ENCODE measurements at regions not wholly inside any gene's neighbourhood (a gene's known extent, or its start where the extent isn't known, plus 50 kb on each side); places are given as distances from the start of the nearest gene placed in this dataset.

DNA sequence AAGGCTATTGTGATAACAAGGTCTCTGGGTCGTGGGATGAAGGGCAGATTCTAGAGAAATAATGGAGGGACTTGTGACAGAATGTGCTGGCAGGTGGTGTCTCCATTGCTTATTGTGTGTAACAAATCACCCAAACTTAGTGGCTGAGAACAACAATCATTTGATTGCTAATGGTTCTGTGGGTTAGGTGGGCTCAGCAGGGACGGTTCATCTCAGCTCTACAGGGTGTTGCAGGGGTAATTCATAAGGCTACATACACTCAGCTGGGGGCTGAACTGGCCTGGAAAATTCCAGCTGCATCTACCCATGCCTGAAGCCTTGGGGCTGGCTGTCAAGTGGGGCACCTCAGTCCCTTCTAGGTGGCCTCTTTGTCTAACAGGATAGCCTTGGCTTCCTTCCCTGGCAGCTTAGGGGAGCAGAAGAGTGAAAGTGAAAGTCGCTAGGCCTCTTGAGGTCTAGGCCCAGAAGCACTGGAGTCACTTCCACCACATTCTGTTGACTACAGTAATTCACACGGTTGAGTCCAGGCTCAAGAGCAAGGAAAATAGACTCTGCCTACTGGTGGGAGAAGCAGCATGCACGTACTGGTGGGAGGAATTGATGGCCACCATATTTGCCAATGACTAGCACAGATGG is 308.9 kb downstream of the MN1 start:
- DNase-seq, result no peak

DNA sequence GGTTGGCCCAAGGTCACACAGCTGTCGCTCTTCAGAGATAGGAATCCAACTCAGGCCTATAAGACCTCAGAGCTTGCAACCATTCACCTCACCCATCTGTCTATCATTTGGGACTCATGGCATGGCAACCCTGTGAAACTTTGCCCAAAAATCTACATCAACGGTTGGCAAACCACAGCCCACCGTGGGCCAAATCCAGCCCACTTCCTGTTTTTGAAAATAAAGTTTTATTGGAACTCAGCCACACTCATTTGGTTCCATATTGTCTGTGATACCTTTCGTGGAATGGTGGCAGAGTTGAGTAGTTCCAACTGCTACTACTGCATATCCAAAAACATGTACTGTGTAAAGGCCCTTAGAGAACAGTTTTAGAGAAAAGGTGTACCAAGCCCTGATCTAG is 307.8 kb downstream of the MN1 start:
- no peak for DNase-seq

DNA sequence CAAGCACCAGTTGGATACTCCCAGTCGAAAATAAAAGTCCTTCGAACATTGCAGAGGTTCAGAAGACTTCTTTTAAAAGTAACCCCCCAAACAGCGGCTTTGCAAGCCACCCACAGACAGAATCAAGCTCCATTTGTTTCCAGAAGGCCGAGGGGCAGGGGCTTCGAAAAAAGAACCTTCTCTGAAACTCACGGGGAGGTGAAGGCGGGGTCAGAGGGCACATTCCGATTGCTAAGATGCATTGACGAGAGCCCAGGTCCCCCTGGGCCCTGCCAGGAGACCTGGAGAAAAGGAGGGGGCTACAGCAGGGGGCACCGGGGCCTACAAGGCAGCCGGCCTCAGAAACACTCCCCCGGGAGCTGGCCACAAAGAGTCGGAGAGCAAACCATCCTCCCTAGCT is 306.8 kb downstream of the MN1 start:
- no peak for DNase-seq

DNA sequence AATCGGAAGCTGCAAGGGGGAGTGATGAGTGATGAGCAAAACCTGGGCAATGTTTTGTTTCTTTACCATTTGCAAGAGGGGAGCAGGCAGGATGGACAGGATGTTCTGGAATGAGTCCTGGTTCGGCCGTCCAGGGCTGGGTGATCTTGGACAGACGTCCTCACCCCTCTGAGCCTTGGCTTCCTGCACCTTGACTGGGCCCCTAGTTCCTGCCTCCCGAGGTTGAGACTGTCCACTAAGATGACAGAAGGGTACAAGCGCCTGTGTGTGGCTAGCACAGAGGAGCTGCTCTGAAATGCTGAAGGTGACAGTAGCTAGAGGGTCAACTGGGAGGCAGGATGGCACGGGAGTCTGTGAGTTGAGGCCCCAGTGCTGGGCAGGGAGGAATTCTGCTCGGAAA is 306.2 kb downstream of the MN1 start:
- DNase-seq, result no peak

- no peak for DNase-seq
Measured at GRCh38 chr22:27499121-27499520, 302.4 kb downstream of the MN1 start.

- DNase-seq, result no peak
Measured at GRCh38 chr22:27501191-27501936, 300.2 kb downstream of the MN1 start.

DNA sequence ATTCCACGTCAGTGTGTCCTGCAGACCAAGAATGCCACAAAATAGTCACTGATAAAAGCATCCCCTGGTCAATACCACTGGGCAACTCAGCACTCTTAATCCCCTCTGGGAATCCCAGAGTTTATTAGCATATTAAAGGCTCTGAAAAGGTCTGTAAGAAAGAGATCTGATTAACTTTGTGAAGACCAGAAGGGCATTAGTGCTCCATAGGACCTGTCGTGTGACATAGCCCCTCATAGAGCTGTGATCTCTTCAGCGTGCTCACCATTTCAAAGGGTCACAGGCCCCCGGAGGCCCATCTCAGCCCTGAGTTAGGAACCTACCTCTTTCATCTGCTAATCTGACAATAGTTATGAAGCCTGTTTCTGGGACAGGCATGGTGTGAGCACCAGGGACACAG is 299.2 kb downstream of the MN1 start:
- DNase-seq, result no peak

DNA sequence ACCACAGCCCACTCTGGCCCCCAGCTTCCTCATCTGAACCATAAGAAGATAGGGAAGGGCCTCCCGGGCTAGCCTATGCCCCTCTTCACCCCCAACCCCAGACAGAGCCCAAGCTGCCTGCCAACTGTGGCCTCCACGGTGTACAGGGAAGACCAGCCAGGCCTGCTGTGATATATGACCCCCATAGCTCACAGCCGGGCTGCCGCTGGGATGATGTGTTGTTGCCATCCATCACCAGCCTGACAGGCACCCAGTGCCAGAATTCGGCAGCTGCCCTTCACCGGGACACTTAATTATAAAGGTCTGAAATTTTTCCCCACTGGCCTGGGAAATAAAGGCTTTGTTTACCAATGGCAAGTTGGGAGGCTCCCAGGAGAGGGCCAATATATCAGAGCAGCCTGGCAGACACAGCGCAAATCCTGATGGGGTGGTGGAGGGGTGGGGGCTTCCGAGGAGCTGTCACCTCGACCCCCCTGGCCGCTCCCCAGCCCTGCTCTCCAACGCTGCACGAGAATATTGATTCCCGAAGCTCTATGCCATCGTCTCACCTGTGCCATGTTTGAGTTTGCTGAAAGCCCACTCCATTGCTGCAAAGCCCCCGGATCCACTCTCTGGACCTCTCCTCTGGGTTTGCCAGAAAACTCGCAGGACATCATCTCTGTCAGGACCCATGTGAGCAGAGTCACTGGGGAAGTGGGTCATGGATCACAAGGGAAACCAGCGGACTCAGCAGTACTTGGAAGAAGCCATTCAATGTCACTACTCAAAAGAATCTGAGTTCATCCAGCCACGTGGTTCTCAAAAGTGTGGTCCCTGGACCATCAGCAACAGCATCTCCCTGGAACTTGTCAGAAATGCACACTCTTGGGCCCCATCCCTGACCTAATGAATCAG is 296.9 kb downstream of the MN1 start:
- no peak for DNase-seq

DNA sequence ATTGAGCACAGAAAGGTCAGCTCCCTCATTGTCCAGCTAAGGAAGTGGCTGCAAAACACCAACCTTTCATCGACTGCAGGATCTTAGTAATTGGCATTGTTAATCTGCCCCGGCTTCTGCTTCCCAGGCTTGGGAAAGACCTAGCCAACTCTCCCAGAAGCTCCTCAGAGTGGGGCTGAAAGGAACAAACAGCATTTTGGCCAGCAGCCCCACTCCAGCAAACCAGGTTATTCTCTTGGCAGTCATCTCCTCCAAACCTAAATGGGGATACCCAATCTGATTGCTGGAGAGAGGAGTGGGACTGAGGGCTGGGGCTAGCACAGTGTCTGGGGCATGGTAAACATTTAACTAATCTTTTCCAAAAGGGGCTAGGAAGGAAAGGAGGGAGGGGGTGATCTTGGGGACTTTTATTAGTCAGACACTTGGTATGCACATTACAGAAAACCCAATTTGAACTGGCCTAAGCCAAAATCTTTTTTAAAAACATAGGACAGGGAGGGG is 294.4 kb downstream of the MN1 start:
- DNase-seq, result no peak

DNA sequence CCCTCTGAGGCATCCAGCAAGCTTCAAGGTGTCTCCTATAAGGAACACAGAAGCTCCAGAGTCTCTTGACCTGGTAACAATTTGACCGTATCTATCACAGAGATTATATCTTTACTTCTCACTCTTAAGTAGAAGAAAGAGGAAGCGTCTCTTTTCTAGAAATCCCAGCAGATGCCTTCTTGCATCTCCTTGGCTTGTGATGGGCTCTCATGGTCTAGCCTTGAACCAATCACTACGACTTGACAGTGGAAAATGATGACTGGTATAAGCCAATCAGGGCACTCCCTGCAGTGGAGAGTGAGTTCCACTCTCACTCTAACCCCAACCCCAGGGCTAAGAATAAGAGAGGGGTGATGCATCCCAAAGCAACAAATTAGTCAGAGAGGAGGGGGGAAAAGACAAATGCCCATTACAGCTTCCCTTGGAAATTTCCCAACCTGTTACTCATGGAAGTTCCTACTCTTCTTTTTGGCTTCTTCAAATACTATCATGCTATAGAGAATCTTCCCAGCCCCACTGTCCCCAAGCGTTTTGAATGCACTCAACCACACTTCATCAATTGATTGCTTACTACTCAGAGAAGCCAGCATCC is 293.5 kb downstream of the MN1 start:
- no peak for DNase-seq

GRCh38 chr22:27509132-27509920 is 292.2 kb downstream of the MN1 start:
- DNase-seq, result no peak

- DNase-seq, result no peak
Measured at GRCh38 chr22:27510024-27510423, 291.5 kb downstream of the MN1 start.

- no peak for DNase-seq
Measured at GRCh38 chr22:27512283-27512761, 289.2 kb downstream of the MN1 start.

DNA sequence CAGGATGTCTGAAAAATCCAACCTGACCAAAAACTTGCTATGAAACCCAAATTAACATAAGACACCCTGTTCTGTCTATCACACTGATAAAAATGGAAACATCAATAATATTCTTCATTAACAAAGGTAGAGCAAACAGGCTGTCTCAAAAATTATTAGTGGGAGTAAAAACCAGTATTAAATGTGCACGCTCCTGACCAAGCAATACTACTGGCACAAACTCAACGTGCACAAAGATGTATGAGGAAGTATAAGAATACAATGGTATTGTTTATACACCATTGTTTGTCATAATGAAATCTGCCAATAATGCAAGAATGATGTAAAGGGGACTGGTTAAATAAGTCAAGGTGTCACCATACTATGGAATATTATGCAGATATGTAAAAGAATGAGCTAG is 288.5 kb downstream of the MN1 start:
- no peak for DNase-seq

DNA sequence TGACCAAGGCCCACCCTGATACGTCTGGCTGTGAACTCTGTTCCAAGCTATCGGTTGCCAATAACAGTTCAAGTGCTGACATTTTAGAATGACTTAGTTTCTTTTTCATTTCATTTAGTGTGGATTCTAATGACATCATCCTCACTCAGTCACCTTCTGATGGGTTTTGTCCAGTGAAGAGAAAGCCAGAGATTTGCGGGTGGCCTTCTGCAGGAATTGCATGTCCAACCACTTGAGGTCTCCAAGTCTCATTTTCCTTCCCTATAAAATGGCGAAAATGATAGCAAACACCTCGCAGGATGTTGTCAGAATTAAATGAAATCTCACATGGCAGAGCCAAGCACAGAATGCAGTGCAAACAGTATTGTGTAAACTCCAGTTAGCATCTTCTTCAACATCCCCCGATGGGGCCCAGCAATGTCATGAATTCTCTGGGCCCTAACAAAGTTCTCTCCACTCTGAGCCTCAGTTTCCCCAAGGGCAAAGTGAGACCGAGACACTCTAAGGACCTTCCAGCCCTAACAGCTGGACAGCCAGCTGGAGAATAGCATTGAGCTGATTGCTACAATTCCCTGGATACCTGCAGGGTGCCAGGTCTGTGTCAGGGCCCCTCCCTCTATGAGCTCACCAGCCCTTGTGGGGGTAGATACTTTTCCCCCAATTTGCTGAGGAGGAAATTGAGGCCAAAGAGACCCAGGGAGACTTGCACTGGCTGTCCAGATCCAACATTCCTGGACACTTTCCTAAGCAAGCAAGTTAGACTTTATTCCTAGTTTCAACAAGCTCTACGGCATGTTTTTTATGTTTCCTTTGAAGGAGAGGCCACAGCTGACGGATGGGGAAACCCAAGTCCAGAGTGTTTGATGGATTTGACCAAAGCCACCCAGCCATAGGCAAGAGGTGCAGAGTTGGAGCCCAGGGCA is 286.7 kb downstream of the MN1 start:
- DNase-seq, result no peak

DNA sequence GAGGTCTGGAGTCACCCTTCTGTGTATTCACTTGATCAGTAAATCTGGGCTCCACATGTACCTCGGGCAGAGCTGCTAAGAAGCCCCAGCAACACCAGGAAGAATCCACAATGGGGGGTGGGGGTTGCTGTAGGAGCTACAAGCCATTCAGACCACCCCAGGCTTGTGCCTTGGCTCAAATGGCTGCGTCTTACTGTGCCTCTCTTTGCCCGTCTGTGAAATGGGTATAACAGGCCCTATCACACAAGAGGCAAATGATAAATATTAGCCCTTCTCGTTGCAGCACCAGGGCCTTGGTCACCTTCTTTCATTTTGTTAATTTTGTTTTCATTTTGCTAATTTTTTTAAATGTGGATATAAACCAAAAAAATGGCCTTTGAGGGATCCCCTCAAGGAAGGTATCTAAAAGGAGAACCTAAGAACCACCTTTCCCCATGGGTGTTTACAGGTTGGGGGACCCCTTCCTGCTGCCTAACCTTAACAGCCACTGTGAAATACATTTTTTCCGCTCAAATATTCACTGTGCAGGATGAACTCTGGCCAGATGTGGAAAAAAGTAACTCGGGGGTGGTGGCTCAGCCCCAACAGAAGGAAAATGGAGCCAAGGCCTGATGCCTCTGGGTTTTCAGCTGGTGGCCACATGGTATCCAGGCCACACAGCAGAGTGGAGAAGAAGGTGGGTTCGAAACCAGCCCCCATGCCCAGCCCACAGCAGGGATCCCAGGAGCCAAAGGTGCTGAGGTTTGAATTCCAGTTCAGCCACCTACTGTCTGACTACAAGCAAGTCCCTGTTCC is 284.0 kb downstream of the MN1 start:
- DNase-seq, result no peak

GRCh38 chr22:27518531-27519340 is 282.8 kb downstream of the MN1 start:
- no peak for DNase-seq

DNA sequence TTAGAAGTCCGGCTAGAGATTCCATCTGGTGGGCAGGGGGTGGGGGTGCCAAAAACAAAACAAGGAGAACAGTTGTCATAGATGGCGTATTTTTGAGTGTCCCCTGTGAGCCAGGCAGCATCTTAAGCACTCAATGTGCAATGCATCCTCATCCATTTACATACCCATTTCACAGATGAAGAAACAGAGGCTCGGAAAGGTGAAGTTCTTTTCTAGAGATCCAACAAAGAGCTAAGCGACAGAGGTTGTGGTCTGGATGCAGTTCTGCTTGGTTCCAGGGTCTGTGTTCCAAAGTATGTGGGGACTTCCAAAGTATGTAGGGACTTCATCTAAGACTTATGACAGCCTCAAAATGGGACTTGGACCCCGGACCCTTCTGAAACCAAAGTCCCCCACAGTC is 277.8 kb downstream of the MN1 start:
- DNase-seq, result no peak

- DNase-seq, result no peak
Measured at GRCh38 chr22:27525711-27526110, 275.8 kb downstream of the MN1 start.

All from activated CD4-positive, alpha-beta T cell treated with anti-CD3 and anti-CD28 coated beads for 48 hours (primary cell).